RCC 7860 (cell line): ENCODE measurements at regions not wholly inside any gene's neighbourhood (a gene's known extent, or its start where the extent isn't known, plus 50 kb on each side); places are given as distances from the start of the nearest gene placed in this dataset.

Source experiments
- DNase-seq: peaks from one replicate; pipeline ENCODE4 v3.0.0-alpha.2; 2015; ENCODE audit warnings: low spot score
- FAIRE-seq: peaks from 2 replicates; lab custom pipeline; 2012; peaks lifted over from hg19 to GRCh38; lab: Jason Lieb, UNC

DNA sequence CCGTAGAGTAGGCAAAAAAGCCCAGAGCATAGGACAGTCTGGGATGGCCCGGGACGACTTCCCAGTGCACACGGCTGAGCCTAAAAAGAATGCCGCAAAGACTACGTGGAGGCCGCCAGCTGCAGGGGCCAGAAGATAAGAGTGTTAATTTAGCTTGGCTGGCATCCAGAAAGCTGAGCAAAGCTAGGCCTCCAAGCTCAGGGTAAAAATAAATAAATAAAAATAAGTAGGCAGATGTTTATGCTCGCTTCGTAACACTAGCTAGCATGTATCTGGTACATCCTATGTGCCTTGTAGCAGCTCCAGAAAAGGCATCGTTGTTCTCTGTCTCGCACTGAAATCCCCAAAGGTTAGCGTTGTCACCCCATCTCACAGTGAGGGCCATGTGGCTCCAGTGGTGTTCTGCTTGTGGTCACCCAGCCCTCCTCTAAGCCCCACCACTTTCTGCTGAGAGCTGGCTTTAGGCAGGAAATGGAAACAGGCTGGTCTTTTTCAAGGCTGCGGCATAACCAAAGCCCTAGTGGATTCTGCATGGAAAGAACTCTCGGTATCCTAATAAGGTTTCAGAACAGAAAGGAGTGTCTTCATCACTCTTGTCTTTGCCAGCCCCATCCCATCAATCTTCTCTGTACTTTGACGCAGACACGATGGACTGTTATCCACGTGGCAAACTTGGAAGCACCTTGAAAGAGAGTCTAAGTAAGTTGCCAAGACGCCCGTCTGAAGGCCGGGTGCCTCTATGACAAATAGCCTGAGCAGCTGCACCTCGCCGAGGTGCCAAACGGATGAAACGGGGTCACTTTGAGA is 58.1 kb upstream of the MEF2A start:
- no peak for DNase-seq
- no peak for FAIRE-seq

DNA sequence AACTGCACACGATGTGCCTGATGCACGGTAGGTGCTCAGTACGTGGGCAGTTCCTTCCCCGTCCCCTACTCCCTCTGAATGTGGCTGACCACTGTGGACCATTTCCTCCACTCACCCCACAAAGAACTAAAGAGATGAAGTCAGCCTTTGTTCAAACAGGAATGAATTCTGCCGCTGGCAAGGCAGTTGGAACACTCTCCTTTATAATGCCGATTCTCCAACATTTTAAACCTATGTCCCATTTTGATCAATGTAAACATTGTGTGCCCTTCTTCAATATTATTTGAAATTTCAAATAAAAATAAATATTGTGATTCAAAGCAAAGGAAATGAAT is 57.5 kb upstream of the MEF2A start:
- DNase-seq (no peak), FAIRE-seq (no peak)

DNA sequence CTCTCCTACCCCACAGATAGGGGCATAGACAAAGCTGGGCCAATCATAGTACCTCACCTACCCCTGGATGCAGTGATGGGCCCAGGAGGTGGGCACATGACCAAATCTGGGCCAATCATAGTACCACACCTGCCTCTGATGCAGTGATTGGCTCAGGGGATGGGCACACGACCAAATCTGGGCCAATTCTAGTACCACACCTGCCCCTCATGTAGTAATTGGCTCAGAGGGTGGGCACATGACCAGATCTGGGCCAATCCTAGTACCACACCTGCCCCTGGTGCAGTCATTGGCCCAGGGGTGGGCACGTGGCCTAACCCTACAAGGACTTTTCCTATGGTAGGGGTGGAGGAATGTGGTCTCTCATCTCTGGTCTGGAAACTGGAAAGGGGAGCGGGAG is 56.9 kb upstream of the MEF2A start:
- no peak for DNase-seq
- FAIRE-seq: no peak

DNA sequence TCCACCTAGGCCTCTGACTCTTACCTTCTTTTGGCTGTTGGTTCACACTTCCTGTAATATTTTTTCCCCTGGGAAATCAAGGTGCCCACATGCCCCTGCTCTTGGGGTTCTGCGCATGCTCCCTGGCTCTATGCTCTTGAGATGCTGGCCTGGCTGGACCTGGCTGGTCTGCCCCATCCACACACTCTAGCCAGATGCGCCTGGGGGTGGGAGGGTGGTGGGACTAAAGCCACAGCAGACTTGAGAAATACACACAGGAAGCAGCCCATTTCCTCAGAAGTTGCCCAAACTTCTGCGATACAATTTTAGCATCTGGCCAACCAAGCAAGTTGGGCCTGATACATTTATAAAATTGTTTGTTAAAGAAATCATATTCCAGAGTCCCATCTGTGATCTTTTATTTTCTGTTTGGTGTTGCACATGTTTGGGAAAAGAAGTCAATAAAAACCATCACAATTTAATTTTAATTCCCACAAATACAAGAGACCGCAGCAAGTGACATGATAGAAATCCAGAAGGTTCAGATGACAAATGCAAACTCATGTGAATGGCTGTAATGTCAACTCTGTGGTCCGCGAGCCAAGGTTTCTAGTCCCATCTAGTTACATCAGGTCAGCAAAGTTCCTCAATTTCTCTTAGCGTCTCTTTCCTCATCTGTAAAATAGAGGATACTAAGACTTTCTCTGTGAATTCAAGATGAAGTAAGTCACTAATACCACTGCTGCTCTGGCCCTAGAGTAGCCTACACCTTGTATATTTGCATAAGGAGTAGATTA is 55.9 kb upstream of the MEF2A start:
- no peak for FAIRE-seq
- no peak for DNase-seq

DNA sequence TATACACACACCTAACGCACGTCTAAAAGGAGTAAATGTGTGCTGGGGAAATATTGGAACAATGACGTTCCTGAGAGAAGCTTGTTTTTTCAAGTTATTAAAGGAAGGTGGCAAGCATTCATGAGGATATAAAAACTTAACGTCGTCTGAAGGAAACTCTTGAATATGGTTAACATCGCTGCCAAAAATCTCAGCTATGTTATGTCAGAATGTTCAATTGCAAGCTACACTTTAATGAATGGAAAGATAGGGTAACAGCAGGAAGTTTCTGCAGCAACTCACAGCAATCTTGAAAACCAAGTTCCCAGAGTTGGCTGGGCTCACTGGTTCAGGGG is 54.3 kb upstream of the MEF2A start:
- no peak for FAIRE-seq
- no peak for DNase-seq

DNA sequence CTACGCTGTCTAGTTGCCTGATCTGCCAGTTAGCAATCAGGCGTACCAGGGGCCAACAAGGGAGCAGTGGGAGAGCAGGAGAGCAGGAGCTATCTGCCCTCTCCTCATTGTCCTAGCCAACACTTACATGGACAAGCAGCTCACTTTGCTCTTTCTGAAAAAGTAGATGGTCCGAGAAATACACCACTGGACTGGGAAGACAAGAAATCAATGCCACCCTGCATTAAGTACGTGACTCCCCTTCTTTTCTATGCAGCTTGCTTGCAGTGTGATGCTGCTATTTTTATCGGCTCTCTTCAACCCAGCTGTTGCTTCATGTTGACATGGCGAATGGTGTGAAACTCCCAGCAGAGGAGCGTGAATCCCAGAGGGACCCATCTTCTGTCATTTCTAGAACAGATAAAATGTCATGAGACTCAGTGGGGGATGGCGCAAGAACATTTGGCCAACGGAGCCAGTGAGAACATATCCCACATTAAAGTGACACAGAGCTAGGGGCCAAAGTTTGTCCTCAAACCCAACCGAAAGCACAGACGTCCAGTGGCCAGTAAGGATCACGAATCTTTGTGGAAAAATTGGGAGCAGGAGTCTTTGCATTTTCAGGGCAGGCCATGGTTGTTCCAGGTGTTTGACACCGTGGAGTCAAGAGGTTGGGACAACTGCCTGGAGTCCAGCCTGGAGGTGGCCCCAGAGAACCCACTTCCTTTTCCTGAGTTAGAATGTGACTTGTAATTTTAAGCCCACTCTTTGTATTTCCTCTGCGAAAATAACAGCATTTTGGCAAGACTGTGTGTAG is 53.7 kb upstream of the MEF2A start:
- no peak for FAIRE-seq

DNA sequence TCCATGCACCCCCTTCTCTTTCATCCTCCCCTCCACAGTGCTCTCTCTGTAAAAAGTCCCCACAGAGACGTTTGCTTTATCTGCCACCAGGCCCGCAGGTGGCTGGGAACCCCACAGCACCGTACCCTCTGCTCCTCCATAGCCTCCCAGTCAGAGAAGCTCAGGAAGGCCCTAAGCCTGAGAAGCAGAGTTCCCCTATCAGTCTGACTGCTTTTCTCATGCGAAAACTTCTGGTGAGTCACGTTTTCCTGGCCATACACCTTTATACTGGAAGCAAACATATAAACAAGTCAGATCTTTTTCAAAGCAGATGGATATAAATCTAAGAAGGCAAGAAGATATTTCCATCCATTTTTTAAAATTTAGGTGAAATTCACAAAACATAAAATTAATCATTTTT is 51.5 kb upstream of the MEF2A start:
- no peak for FAIRE-seq
- DNase-seq: no peak

More for the DNA sequence above, 53.7 kb upstream of the MEF2A start:
- no peak for DNase-seq
